H1 (cell line): ENCODE measurements at regions not wholly inside any gene's neighbourhood (a gene's known extent, or its start where the extent isn't known, plus 50 kb on each side); places are given as distances from the start of the nearest gene placed in this dataset.

Experiments
- BCL11A ChIP-seq, 2 experiments: IDR thresholded peaks; one replicate each; pipeline ENCODE4 v1.6.1; 2011; ENCODE audit warnings: low read depth in 2 of 2, low read length in 2 of 2, mild to moderate bottlenecking in 2 of 2
- CBX5 ChIP-seq: fragments of 300-800, 300-1000 bp; sonication (generic); IDR thresholded peaks from 2 replicates; pipeline ENCODE4 v1.7.1; 2016; ENCODE audit warnings: antibody characterized with exemption, low read length, low read depth
- CHD7 ChIP-seq: fragments of 300-600 bp; sonication (generic); IDR thresholded peaks from 2 replicates; pipeline ENCODE4 v1.7.1; 2012; ENCODE audit warnings: low read length, moderate library complexity, mild to moderate bottlenecking, inconsistent platforms; ENCODE audit not compliant: insufficient replicate concordance
- PHF8 ChIP-seq: fragments of 200-600 bp; sonication (generic); conservative IDR thresholded peaks from 2 replicates; pipeline ENCODE4 v1.7.1; 2012; ENCODE audit warnings: low read depth, mild to moderate bottlenecking, inconsistent platforms, low read length, moderate library complexity
- SIX5 ChIP-seq: IDR thresholded peaks from 2 replicates; pipeline ENCODE4 v1.6.1; 2011; ENCODE audit warnings: mild to moderate bottlenecking, low read depth, low read length
- SP4 ChIP-seq: IDR thresholded peaks from 2 replicates; pipeline ENCODE4 v1.6.1; 2012; ENCODE audit warnings: low read length, inconsistent platforms
- TF ChIP-seq, protein P1 (sequence below): IDR thresholded peaks from 2 replicates; pipeline ENCODE4 v1.6.1; 2011; ENCODE audit warnings: low read depth, mild to moderate bottlenecking, low read length; ENCODE audit not compliant: insufficient read depth

DNA sequence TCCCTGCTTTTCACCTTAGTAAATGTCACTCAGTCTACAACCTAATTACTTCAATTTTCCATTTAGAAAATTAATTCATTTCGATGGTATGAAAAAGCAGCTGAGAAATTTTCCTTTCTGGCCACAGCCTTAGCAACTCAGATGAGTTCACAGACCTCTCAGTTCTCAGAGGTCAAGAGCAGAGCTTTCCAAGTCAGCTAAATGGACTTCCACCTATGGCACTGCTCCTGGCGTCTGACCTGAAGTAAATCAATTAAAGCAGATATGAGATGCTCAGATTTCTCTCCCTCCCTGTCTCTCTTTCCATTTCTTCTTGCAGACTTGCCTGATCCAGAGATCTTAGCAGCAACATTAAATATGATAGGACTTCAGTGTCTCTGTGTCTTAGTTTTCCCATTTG, 412.6 kb downstream of the QKI start (continued):
- TF ChIP-seq SIX5 (no peak), CBX5 (no peak), SP4 (no peak), PHF8 (no peak), CHD7 (no peak), BCL11A (IDR thresholded peaks at IDR 0.05; ENCODE audit: low read depth in 2 of 2, low read length in 2 of 2) (no peak)
- TF ChIP-seq, protein P1, sequence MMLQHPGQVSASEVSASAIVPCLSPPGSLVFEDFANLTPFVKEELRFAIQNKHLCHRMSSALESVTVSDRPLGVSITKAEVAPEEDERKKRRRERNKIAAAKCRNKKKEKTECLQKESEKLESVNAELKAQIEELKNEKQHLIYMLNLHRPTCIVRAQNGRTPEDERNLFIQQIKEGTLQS, result no peak
